H9 (cell line): ENCODE measurements at regions not wholly inside any gene's neighbourhood (a gene's known extent, or its start where the extent isn't known, plus 50 kb on each side); places are given as distances from the start of the nearest gene placed in this dataset.

ENCODE experiments used
- DNase-seq: peaks from one replicate; pipeline ENCODE4 v3.0.0-alpha.2; 2017
- H2AFZ ChIP-seq: one replicate; pipeline ENCODE4 v1.6.1; 2013; ENCODE audit warnings: mild to moderate bottlenecking, low read length, control low read depth, moderate library complexity
- H2AK5ac ChIP-seq: 2 replicates; pipeline ENCODE4 v1.6.1; 2013; ENCODE audit warnings: low read length, control low read depth, mixed read lengths; ENCODE audit not compliant: insufficient read length
- H2BK120ac ChIP-seq: one replicate; pipeline ENCODE4 v1.6.1; 2013; ENCODE audit warnings: low read depth, mild to moderate bottlenecking, low read length, control low read depth, inconsistent platforms; ENCODE audit not compliant: poor library complexity, severe bottlenecking
- H2BK12ac ChIP-seq: 2 replicates; pipeline ENCODE4 v1.6.1; 2013; ENCODE audit warnings: low read length, control low read depth, mixed read lengths, low read depth; ENCODE audit not compliant: insufficient read length
- H2BK15ac ChIP-seq: 2 replicates; pipeline ENCODE4 v1.6.1; 2013; ENCODE audit warnings: low read depth, low read length, control low read depth
- H2BK20ac ChIP-seq: one replicate; pipeline ENCODE4 v1.6.1; 2013; ENCODE audit warnings: low read depth, mild to moderate bottlenecking, low read length, control low read depth, inconsistent platforms; ENCODE audit not compliant: poor library complexity, severe bottlenecking
- H2BK5ac ChIP-seq: 2 replicates; pipeline ENCODE4 v1.6.1; 2013; ENCODE audit warnings: low read length, control low read depth, mixed read lengths; ENCODE audit not compliant: insufficient read length
- H3K14ac ChIP-seq: 2 replicates; pipeline ENCODE4 v1.6.1; 2013; ENCODE audit warnings: low read length, control low read depth; ENCODE audit not compliant: insufficient read depth
- H3K18ac ChIP-seq: 2 replicates; pipeline ENCODE4 v1.6.1; 2013; ENCODE audit warnings: low read depth, mild to moderate bottlenecking, mixed read lengths, low read length, control low read depth; ENCODE audit not compliant: insufficient read length
- H3K23ac ChIP-seq: 2 replicates; pipeline ENCODE4 v1.6.1; 2013; ENCODE audit warnings: low read length, control low read depth, mixed read lengths, low read depth; ENCODE audit not compliant: insufficient read length
- H3K23me2 ChIP-seq: 2 replicates; pipeline ENCODE4 v1.6.1; 2013; ENCODE audit warnings: low read depth, mild to moderate bottlenecking, mixed read lengths, low read length, control low read depth; ENCODE audit not compliant: insufficient read length, poor library complexity, severe bottlenecking
- H3K27ac ChIP-seq: 2 replicates; pipeline ENCODE4 v1.5.1; 2013; ENCODE audit warnings: low read length, control low read depth, mixed read lengths, low read depth; ENCODE audit not compliant: insufficient read length
- H3K27me3 ChIP-seq: 2 replicates; pipeline ENCODE4 v1.6.1; 2013; ENCODE audit warnings: low read length, control low read depth, inconsistent platforms; ENCODE audit not compliant: insufficient read depth
- H3K4ac ChIP-seq: 2 replicates; pipeline ENCODE4 v1.6.1; 2013; ENCODE audit warnings: low read depth, mild to moderate bottlenecking, control low read depth, inconsistent platforms, low read length, moderate library complexity
- H3K4me1 ChIP-seq: 2 replicates; pipeline ENCODE4 v1.6.1; 2013; ENCODE audit warnings: low read length, control low read depth, inconsistent platforms; ENCODE audit not compliant: insufficient read depth
- H3K4me2 ChIP-seq: 2 replicates; pipeline ENCODE4 v1.6.1; 2013; ENCODE audit warnings: low read length, control low read depth, mixed read lengths; ENCODE audit not compliant: insufficient read length, insufficient read depth
- H3K56ac ChIP-seq: 2 replicates; pipeline ENCODE4 v1.6.1; 2013; ENCODE audit warnings: low read depth, mild to moderate bottlenecking, mixed read lengths, low read length, control low read depth; ENCODE audit not compliant: insufficient read length
- H3K79me1 ChIP-seq: 2 replicates; pipeline ENCODE4 v1.6.1; 2013; ENCODE audit warnings: low read depth, mild to moderate bottlenecking, moderate library complexity, low read length, control low read depth, inconsistent platforms; ENCODE audit not compliant: insufficient read depth, poor library complexity, severe bottlenecking
- H3K79me2 ChIP-seq: 2 replicates; pipeline ENCODE4 v1.6.1; 2013; ENCODE audit warnings: low read length, control low read depth, inconsistent platforms; ENCODE audit not compliant: insufficient read depth
- H3K9ac ChIP-seq: 2 replicates; pipeline ENCODE4 v1.6.1; 2013; ENCODE audit warnings: low read length, control low read depth, mixed read lengths; ENCODE audit not compliant: insufficient read length; ENCODE audit errors: extremely low read depth
- H3K9me3 ChIP-seq: one replicate; pipeline ENCODE4 v1.6.1; 2013; ENCODE audit warnings: low read depth, low read length, inconsistent platforms; ENCODE audit not compliant: control insufficient read depth
- H3T11ph ChIP-seq: one replicate; pipeline ENCODE4 v1.6.1; 2013; ENCODE audit warnings: mild to moderate bottlenecking, low read length, control low read depth, inconsistent platforms
- H4K20me1 ChIP-seq: one replicate; pipeline ENCODE4 v1.6.1; 2013; ENCODE audit not compliant: control insufficient read depth, insufficient read length, insufficient read depth
- H4K5ac ChIP-seq: 2 replicates; pipeline ENCODE4 v1.6.1; 2013; ENCODE audit warnings: low read depth, mild to moderate bottlenecking, mixed read lengths, low read length, control low read depth; ENCODE audit not compliant: insufficient read length
- H4K8ac ChIP-seq: replicated peaks from 2 replicates; pipeline ENCODE4 v1.6.1; 2013; ENCODE audit warnings: low read length, control low read depth, mixed read lengths, low read depth; ENCODE audit not compliant: insufficient read length
- H4K91ac ChIP-seq: 2 replicates; pipeline ENCODE4 v1.6.1; 2013; ENCODE audit warnings: low read depth, mild to moderate bottlenecking, moderate library complexity, mixed read lengths, low read length, control low read depth; ENCODE audit not compliant: insufficient read length
- H3K27ac Mint-ChIP-seq, 3 experiments: 2 replicates in 2 of 3; 3 replicates in 1 of 3; pipeline ENCODE4 v1.8.0; 2020 to 2021; ENCODE audit warnings: mixed read lengths in 3 of 3, mild to moderate bottlenecking in 1 of 3, moderate library complexity in 1 of 3
- H3K27me3 Mint-ChIP-seq: 2 replicates; pipeline ENCODE4 v1.8.0; 2021; ENCODE audit warnings: low read depth, mild to moderate bottlenecking, moderate library complexity, mixed read lengths
- H3K36me3 Mint-ChIP-seq, 3 experiments: 2 replicates in 2 of 3; 3 replicates in 1 of 3; pipeline ENCODE4 v1.8.0; 2020 to 2021; ENCODE audit warnings: low read depth in 3 of 3, mixed read lengths in 3 of 3; ENCODE audit not compliant: insufficient read depth in 1 of 3
- H3K4me1 Mint-ChIP-seq, 2 experiments: 2 replicates each; pipeline ENCODE4 v1.8.0; 2020; ENCODE audit warnings: mixed read lengths in 2 of 2
- H3K4me3 Mint-ChIP-seq, 2 experiments: 2 replicates in 1 of 2; 3 replicates in 1 of 2; pipeline ENCODE4 v1.8.0; 2020 to 2021; ENCODE audit warnings: mild to moderate bottlenecking in 2 of 2, mixed read lengths in 2 of 2, moderate library complexity in 1 of 2
- H3K9me3 Mint-ChIP-seq, 2 experiments: 2 replicates in 1 of 2; 3 replicates in 1 of 2; pipeline ENCODE4 v1.8.0; 2020; ENCODE audit warnings: mild to moderate bottlenecking in 2 of 2, mixed read lengths in 2 of 2, moderate library complexity in 1 of 2
- CTCF ChIP-seq: fragments of 200-600 bp; sonication (generic); conservative IDR thresholded peaks from 3 replicates; pipeline ENCODE4 v1.8.0; 2021; ENCODE audit warnings: antibody characterized with exemption, mild to moderate bottlenecking
- WGBS: extraction: QIAGEN DNeasy Blood & Tissue Kit; methylation state at CpG from one replicate; pipeline ENCODE4 v1.1.7; 2013; ENCODE audit warnings: missing lambda C conversion rate, low lambda C conversion rate, mixed read lengths; ENCODE audit not compliant: insufficient read length; ENCODE audit errors: extremely low coverage; 5-methylcytosine and 5-hydroxymethylcytosine counted together

GRCh38 chr18:45562567-45563479 lies 52.5 kb upstream of the SLC14A2 start:
- Histone ChIP-seq H3K4ac (no peak overlapping the region), H2BK20ac (no peak overlapping the region), H3T11ph (no peak overlapping the region), H3K23ac (no peak overlapping the region), H3K27ac (no peak overlapping the region), H2BK5ac (no peak overlapping the region), H2AK5ac (no peak overlapping the region), H3K9ac (no peak overlapping the region), H3K79me2 (no peaks in the 10 kb centered on the region), H2BK12ac (no peak overlapping the region), H2AFZ (no peak overlapping the region), H2BK120ac (no peak overlapping the region), H3K23me2 (no peaks in the 10 kb centered on the region), H3K18ac (no peak overlapping the region), H3K56ac (no peak overlapping the region), H4K91ac (no peak overlapping the region), H3K14ac (no peak overlapping the region; the same call in 1 of the 2 replicates), H3K27me3 (no peaks in the 10 kb centered on the region), H3K9me3 (no peaks in the 10 kb centered on the region), H3K4me2 (no peak overlapping the region), H3K79me1 (no peaks in the 10 kb centered on the region), H2BK15ac (no peak overlapping the region), H4K5ac (no peak overlapping the region), H4K20me1 (no peaks in the 10 kb centered on the region), H4K8ac (no peak overlapping the region), H3K4me1 (no peaks in the 10 kb centered on the region; the same call in 1 of the 2 replicates)
- Mint-ChIP-seq H3K36me3 (no peaks in the 10 kb centered on the region), H3K27me3 (peaks cover 7% of the 10 kb centered on the region), H3K27ac (no peak overlapping the region), H3K4me3 (no peak overlapping the region), H3K9me3 (no peaks in the 10 kb centered on the region), H3K4me1 (peaks cover 9 to 13% of the 10 kb centered on the region in 2 experiments)
- no peak for DNase-seq
- no peak for TF ChIP-seq CTCF
- WGBS = no CpG with 5 or more reads among the region's 11 CpGs
